DND-41 (cell line): ENCODE measurements at regions not wholly inside any gene's neighbourhood (a gene's known extent, or its start where the extent isn't known, plus 50 kb on each side); places are given as distances from the start of the nearest gene placed in this dataset.

Source experiments
- EZH2 ChIP-seq: IDR thresholded peaks from 3 replicates; pipeline ENCODE4 v1.6.1; 2012; ENCODE audit warnings: borderline replicate concordance, low read depth, mild to moderate bottlenecking, moderate library complexity, low read length, inconsistent platforms; ENCODE audit not compliant: severe bottlenecking
- TF ChIP-seq, protein P1 (sequence below): IDR thresholded peaks from 2 replicates; pipeline ENCODE4 v1.5.1; 2012; ENCODE audit warnings: borderline replicate concordance, low read length, moderate library complexity, mild to moderate bottlenecking; ENCODE audit not compliant: poor library complexity, severe bottlenecking; ENCODE audit errors: extremely low read depth

DNA sequence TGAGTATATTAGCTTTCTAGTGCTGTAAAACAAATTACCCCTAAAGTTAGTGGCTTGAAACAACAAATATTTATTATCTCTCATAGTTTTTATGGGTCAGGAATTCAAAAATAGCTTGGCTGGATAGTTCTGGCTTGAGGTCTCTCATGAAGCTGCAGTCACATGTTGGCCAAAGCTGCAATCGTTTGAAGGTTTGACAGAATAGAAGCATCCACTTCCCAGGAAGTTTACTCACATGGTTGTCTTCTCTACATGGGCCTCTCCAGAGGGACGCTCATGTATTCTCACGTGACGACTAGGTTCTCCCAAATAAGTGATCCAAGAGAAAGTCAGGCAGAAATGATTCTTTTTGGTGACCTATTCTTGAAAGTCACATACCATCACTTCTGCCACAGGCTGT, 99.1 kb downstream of the NIBAN1 start:
- TF ChIP-seq, protein P1, sequence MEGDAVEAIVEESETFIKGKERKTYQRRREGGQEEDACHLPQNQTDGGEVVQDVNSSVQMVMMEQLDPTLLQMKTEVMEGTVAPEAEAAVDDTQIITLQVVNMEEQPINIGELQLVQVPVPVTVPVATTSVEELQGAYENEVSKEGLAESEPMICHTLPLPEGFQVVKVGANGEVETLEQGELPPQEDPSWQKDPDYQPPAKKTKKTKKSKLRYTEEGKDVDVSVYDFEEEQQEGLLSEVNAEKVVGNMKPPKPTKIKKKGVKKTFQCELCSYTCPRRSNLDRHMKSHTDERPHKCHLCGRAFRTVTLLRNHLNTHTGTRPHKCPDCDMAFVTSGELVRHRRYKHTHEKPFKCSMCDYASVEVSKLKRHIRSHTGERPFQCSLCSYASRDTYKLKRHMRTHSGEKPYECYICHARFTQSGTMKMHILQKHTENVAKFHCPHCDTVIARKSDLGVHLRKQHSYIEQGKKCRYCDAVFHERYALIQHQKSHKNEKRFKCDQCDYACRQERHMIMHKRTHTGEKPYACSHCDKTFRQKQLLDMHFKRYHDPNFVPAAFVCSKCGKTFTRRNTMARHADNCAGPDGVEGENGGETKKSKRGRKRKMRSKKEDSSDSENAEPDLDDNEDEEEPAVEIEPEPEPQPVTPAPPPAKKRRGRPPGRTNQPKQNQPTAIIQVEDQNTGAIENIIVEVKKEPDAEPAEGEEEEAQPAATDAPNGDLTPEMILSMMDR: no peak
- TF ChIP-seq EZH2: no peak
